ENCODE measurements at regions not wholly inside any gene's neighbourhood (a gene's known extent, or its start where the extent isn't known, plus 50 kb on each side); places are given as distances from the start of the nearest gene placed in this dataset.

- no peak for DNase-seq (ENCODE audit: low spot score)
Measured at GRCh38 chr3:147756476-147756875, 347.3 kb downstream of the ZIC1 start.

GRCh38 chr3:147757866-147758265, 348.7 kb downstream of the ZIC1 start:
- DNase-seq (ENCODE audit: low spot score), result no peak

GRCh38 chr3:147758771-147759170, 349.6 kb downstream of the ZIC1 start:
- no peak for DNase-seq (ENCODE audit: low spot score)

DNA sequence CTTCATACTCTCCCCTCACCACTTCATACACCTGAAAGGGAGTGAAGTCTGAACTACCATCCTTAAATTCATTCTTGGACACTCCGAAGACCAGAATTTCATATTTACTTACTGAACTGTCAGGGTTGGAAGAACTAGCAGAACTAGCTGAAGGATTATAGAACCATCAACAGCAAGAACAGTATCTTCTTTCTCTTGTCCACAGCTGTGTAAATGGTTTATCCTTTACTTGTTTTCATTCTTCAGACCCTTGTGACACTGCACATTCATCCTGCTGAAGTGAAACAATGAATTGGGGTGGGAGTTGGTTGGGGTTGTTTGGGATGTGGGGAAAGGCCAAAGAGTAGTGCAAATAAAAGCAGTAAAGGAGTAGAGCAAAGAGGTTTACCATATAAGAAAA, 350.9 kb downstream of the ZIC1 start:
- DNase-seq (ENCODE audit: low spot score), result no peak

- DNase-seq (ENCODE audit: low spot score), result no peak
Measured at GRCh38 chr3:147760941-147761340, 351.8 kb downstream of the ZIC1 start.

DNA sequence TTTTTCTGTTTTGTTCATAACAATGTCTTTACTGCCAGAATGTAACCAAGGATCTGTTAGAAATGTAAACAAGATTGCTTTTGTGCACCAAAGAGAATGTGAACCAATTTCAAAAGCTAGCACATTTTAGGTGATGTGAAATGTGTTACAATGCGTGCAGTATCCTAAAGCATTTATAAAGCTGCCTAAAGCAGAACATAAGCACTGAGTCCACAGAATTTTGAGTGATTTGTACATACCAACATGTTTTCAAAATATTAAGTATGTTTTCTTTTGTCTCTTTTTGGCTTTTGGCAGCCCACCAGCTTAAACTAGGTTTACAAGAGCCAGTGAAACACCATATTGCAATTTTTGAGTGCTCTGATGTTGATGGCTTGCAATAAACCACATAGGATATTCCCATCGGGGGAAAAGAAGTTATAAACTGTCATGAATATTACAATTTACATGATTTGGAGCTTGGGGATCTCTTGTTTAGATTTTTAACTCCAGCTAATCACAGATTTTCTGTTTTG, 364.0 kb downstream of the ZIC1 start:
- no peak for DNase-seq (ENCODE audit: low spot score)

GRCh38 chr3:147775411-147775810, 366.2 kb downstream of the ZIC1 start:
- no peak for DNase-seq (ENCODE audit: low spot score)

DNA sequence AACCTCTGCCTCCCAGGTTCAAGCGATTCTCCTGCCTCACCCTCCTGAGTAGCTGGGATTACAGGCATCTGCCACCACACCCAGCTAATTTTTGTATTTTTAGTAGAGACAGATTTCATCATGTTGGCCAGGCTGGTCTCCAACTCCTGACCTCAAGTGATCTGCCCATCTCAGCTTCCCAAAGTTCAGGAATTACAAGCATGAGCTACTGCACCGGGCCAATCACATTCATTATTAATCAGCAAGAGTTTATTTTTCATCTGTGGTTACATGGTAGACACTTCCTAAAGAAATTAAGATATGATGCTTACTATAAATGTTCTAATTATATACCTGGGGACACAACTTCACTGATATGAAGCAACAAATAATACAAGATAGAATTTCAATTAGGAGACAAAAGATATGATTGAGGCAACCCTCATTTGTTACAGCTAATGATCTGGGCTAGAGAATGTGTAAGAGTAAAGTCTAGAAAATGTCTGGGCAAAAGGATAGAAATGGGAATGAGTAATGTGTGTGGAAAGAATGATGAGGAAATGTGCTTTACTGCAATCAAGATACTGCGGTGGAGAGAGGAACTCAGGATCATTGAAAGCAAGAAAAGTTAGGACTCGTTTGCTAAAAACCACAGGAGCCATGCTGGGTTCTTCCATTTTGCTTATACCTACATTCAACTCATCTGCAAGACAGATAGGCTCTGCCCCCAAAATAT, 366.8 kb downstream of the ZIC1 start:
- DNase-seq (ENCODE audit: low spot score), result no peak

- DNase-seq (ENCODE audit: low spot score), result no peak
Measured at GRCh38 chr3:147793841-147794240, 384.7 kb downstream of the ZIC1 start.

DNA sequence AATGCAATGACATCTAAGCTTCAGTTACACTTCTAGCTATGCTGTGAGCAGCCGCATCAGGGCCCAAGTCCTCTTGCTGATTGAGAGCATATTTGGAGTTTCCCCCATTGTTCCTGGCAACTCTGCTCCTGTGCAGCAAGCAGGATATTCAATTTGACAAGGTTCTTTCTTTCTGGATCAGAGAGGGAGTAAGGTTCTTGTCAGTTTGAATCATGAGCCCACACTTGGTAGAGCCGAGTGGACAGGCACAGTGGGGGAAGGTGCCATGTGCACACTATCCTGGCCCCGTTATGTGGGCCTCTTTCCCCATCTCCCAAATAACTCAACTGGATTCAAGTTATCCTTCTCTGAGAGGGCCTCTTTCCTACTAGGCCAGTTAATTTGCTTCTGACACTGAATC, 385.4 kb downstream of the ZIC1 start:
- DNase-seq (ENCODE audit: low spot score), result no peak

DNA sequence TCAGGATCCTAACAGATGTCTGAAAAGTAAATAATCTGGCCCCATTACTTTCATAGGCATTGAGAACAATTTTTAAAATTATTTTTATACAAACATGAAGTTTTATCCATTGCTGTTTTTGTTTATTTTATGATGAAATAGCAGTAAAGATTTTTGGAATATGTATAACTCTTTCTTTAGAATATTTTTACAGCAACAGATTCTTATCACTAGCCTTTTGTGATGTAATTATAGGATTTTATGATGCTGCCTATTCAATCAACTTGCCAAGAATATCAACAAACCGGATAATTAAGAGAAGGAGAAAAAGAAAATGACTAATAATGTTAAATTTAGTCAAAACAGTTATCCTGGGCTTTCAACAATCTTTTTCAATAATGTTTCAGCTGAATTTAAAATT, 386.3 kb downstream of the ZIC1 start:
- no peak for DNase-seq (ENCODE audit: low spot score)

DNA sequence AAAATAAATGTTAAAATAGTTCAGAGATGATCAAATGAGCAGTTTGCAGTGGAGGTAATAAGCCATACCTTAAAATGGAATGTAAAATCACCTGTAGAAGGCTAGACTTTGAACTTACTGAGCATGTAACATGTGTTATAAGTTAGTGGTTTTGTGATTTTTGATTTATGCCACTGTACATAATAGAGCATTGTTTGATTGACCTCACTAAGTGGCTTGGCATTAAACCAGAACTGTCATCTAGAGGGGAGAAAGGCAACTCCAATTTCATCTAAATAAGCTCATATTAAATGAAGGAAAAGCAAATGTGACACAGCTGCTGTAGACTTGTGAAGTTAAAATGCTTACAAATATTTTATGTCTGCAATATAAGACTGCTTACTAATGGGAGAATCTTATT, 387.9 kb downstream of the ZIC1 start:
- peak; percentile 26 for DNase-seq (ENCODE audit: low spot score)

- no peak for DNase-seq (ENCODE audit: low spot score)
Measured at GRCh38 chr3:147799601-147800000, 390.4 kb downstream of the ZIC1 start.

DNA sequence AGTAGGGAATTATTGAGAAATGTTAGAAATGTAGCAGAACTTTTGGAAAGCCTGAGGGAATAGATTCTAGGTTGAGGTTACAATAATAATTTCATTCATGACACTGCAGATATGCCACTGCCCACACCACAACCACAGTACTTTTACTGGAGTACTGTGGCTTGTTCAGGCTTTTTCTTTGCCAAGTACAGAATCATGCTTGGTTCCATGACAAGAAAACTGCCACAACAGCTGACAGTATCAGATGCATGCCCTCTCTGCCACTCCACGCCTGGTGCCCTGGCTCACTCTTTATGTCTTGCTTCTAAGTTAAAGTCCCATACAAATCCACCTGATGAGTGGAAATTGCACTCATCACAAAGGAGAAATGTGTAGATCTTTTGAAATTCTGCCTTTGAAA, 398.6 kb downstream of the ZIC1 start:
- DNase-seq (ENCODE audit: low spot score), result no peak

- DNase-seq (ENCODE audit: low spot score), result no peak
Measured at GRCh38 chr3:147809206-147809605, 400.0 kb downstream of the ZIC1 start.

- DNase-seq (ENCODE audit: low spot score), result no peak
Measured at GRCh38 chr3:147812186-147812911, 403.2 kb downstream of the ZIC1 start.

DNA sequence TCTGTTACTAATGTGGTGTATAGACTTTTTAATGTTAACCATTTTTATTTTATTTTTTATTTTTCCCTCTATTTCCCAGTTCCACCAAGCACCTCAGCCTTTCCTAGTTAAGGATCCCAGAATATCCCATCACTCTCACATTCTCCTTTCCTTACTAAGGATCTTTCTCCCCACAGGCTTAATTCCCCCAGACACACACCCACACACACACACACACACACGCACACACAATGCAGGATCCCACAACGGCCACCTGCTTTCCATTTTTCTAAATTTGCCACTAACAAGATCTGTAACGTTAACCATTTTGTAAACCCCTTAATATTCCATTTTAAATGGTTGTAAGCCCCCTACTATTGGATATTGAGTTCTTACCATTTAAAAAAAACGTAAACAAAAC, 404.1 kb downstream of the ZIC1 start:
- DNase-seq (ENCODE audit: low spot score), result no peak

GRCh38 chr3:147816752-147817151, 407.6 kb downstream of the ZIC1 start:
- DNase-seq (ENCODE audit: low spot score), result peak; percentile 51

DNA sequence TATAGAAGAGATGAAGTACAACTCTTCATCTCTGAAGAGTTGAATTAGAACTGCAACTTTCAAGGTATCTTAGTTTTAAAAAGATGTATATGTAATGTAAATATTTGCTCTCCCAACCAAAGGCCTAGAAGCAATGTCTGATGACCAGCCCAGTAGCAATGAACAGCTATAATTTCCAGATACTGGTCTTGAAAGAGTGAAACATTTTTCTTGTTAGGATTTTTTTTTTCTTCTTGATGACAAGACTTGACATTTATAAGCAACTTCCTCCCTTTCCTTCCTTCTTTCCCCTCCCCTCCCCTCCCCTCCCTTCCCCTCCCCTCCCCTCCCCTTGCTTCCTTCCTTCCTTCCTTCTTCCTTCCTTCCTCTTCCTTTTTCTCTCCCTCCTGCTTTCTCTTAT, 423.4 kb downstream of the ZIC1 start:
- DNase-seq (ENCODE audit: low spot score), result no peak

GRCh38 chr3:147836330-147836729, 427.2 kb downstream of the ZIC1 start:
- no peak for DNase-seq (ENCODE audit: low spot score)

DNA sequence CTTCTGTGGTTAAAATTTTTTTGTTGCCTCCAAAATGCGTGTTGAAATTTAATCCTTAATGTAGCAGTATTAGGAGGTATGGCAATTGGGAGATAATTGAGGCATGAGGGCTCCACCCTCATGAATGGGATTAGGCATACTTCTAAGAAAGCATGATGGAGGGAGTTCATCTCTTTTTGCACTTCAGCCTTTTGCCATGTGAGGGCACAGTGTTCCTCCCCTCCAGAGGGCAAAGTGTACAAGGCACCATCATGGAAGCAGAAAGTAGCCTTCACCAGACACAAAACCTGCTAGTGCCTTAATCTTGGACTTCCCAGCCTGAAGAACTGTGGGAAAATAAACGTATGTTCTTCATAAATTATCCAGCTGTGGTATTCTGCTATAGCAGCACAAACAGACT, 429.5 kb downstream of the ZIC1 start:
- DNase-seq (ENCODE audit: low spot score), result peak; percentile 25

DNA sequence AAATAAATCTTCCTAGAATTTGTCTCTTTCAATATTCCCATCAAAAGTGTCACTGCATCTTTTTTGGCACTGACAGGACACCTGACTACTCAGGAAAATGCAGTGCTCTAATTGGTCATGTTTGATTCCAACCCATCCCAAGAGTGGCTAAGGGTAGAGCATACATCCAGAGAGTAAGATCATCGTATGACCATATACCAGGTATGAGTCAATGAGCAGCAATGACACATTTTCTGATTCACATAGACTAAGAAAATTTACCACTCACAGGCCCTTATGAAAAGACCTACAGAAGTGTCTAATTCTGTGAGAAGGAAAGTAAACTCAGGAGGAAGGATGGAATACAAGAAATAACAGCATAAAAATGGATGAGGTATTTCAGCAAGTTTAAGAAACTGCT, 434.2 kb downstream of the ZIC1 start:
- no peak for DNase-seq (ENCODE audit: low spot score)

DNA sequence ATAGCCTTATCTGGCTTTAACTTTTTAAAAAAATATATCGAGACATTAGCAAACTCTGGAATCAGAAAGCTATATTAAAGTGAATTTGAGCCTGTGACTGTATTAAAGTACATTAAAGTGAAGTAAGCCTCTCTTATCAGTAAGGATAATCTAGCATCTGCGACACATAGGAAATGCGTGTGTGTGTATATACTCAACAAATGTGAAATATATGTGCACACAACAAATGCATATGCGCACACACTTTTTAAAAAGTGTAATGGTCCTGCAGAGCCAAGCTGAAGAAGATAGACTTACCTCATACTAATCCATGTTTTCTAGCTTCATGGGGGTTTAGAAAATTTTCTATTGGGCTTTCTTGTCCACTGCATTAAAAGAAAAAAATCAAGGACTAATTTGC, 437.1 kb downstream of the ZIC1 start:
- no peak for DNase-seq (ENCODE audit: low spot score)
